Psoas muscle (tissue), 7 donors: ENCODE measurements at regions not wholly inside any gene's neighbourhood (a gene's known extent, or its start where the extent isn't known, plus 50 kb on each side); places are given as distances from the start of the nearest gene placed in this dataset.

Source experiments
- ATAC-seq, 4 donors: fragments of 200-7000 bp; cut with Tn5 transposase; one replicate each; pipeline ENCODE4 v1.9.1; 2020; ENCODE audit warnings: moderate library complexity in 3 of 4, mild to moderate bottlenecking in 2 of 4
- DNase-seq, 2 donors: peaks; one replicate each; pipeline ENCODE4 v3.0.0-alpha.2; 2020
- H3K27ac ChIP-seq: fragments of 200-600 bp; one replicate; pipeline ENCODE4 v1.8.0; 2022
- H3K27me3 ChIP-seq, 3 donors: fragments of 200-600 bp in 1 of 3; one replicate each; pipeline versions ENCODE4 v1.6.1 to v1.8.0; 2013 to 2022; ENCODE audit warnings: low read length in 2 of 3, mild to moderate bottlenecking in 2 of 3, moderate library complexity in 1 of 3; ENCODE audit not compliant: insufficient read depth in 3 of 3
- H3K36me3 ChIP-seq, 2 donors: fragments of 200-600 bp in 1 of 2; one replicate each; pipeline versions ENCODE4 v1.6.1 to v1.8.0; 2013 to 2022; ENCODE audit warnings: low read depth in 1 of 2, mild to moderate bottlenecking in 1 of 2, moderate library complexity in 1 of 2; ENCODE audit not compliant: insufficient read depth in 1 of 2
- H3K4me1 ChIP-seq: fragments of 200-600 bp; one replicate; pipeline ENCODE4 v1.8.0; 2022
- H3K4me3 ChIP-seq: fragments of 200-600 bp; one replicate; pipeline ENCODE4 v1.8.0; 2022; ENCODE audit warnings: mild to moderate bottlenecking
- H3K9me3 ChIP-seq: fragments of 200-600 bp; one replicate; pipeline ENCODE4 v1.8.0; 2022
- WGBS, 3 donors: extraction: QIAGEN DNeasy Blood & Tissue Kit; methylation state at CpG; one replicate each; pipeline versions ENCODE4 v1.1.6 to v1.1.7; 2013; 5-methylcytosine and 5-hydroxymethylcytosine counted together
- intact Hi-C, 2 donors: fragments of 100-400 bp; cut with DNase I; formaldehyde crosslinking; loops; one replicate each; pipeline versions ENCODE4 v1.11.0 to v1.14.2; 2022
- TF ChIP-seq, protein P1 (sequence below): fragments of 200-600 bp; IDR thresholded peaks from one replicate; pipeline ENCODE4 v1.8.0; 2022; ENCODE audit warnings: antibody characterized with exemption
- donor health status: healthy with polysubstance abuse.
- donor health status: DM: no; HTN: no; CAD: no; lungs with moderate emphysema.
- donor health status: Bipolar disorder and iron deficiency.
- donor health status: healthy.
- donor health status: DM: yes; HTN: yes; CAD: no.
- donor health status: DM: no; HTN: no; CAD: no.
- donor health status: DM: yes; HTN: yes; CAD: no.

DNA sequence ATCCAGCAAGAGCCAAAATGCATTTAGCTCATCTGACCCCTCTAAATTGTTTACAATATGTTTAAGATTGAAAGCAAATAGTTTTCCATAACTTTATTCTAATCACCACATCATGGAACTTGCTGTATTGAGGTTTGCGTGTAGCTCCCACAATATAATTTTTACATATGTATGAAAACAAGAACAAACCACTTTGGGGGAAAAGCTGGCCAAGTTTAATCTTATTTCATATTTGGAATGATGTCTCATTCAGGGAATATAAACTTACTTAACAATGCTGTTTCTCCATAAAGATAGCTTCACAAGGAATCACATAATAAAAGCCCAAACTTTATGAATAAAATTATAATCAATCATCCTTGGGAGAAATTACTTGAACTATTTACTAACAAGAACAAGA lies 194.6 kb upstream of the PCSK5 start:
- Histone ChIP-seq H3K27ac (no peak overlapping the region), H3K4me3 (no peak overlapping the region), H3K9me3 (no peaks in the 10 kb centered on the region), H3K4me1 (no peaks in the 10 kb centered on the region), H3K27me3 (no peaks in the 10 kb centered on the region), H3K36me3 (no peaks in the 10 kb centered on the region)
- DNase-seq (no peak), ATAC-seq (no peak)
- TF ChIP-seq, protein P1, sequence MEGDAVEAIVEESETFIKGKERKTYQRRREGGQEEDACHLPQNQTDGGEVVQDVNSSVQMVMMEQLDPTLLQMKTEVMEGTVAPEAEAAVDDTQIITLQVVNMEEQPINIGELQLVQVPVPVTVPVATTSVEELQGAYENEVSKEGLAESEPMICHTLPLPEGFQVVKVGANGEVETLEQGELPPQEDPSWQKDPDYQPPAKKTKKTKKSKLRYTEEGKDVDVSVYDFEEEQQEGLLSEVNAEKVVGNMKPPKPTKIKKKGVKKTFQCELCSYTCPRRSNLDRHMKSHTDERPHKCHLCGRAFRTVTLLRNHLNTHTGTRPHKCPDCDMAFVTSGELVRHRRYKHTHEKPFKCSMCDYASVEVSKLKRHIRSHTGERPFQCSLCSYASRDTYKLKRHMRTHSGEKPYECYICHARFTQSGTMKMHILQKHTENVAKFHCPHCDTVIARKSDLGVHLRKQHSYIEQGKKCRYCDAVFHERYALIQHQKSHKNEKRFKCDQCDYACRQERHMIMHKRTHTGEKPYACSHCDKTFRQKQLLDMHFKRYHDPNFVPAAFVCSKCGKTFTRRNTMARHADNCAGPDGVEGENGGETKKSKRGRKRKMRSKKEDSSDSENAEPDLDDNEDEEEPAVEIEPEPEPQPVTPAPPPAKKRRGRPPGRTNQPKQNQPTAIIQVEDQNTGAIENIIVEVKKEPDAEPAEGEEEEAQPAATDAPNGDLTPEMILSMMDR: no peak
- intact Hi-C loops: no loop called here
- 0% methylated on average over 1 of the region's 1 CpG for WGBS, 3 donors

DNA sequence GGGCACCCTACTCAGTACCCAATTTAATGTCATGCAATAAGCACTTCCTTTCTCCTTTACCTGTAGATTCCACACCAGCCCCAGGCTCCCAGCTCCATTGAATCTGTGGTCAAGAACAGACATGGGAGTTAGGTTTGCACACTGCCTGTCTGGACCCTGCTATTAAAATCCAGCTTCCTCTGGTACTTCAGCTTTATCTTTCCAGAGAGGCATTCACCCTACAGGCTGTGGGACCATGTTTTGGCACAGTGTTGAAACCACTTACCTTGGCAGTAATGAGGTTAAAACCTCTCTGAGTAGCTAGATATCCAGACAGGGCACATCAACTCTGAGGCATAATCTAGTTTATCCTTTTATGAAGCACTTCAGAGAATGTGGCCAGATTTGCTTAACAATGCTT lies 191.5 kb upstream of the PCSK5 start:
- no peak overlapping the region for H3K27ac ChIP-seq
- DNase-seq: no peak
- TF ChIP-seq, protein P1: no peak
- no peak for ATAC-seq
- no peaks in the 10 kb centered on the region for H3K36me3 ChIP-seq
- H3K9me3 ChIP-seq: no peaks in the 10 kb centered on the region
- intact Hi-C loops: no loop called here
- no peaks in the 10 kb centered on the region for H3K4me1 ChIP-seq
- H3K4me3 ChIP-seq: no peak overlapping the region
- H3K27me3 ChIP-seq: no peaks in the 10 kb centered on the region

DNA sequence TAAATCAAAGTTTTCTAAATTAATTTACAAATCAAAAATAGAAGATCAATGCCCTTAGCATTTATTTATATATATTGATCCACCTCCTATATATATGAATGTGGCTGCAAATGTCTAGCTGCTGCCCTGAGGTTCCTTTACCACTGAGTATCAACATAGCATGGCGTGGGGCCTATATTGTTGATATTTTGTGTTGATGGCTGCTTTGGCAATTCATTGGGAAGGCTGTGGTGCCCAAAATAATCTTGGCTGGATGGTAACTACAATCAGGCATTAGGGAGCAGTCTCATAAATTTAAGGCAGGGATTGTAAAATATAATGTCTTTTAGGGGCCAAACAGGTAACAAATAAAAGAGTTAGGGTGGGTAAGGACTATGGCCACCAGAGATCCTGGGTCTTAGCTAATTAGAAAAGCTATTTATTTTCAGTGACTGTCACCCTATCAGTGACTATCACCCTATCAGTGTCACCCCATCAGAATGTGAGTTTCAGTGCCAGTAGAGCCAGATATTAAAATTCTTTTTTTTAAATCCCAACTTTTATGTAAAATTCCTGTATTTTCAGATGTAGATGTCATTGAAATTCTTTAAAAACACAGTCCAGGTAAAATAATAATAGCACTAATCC lies 190.7 kb upstream of the PCSK5 start:
- Histone ChIP-seq H3K9me3 (no peaks in the 10 kb centered on the region), H3K36me3 (no peaks in the 10 kb centered on the region), H3K4me3 (no peak overlapping the region), H3K4me1 (no peaks in the 10 kb centered on the region), H3K27me3 (no peaks in the 10 kb centered on the region), H3K27ac (no peak overlapping the region)
- TF ChIP-seq, protein P1: no peak
- intact Hi-C loops: no loop called here
- ATAC-seq (no peak), DNase-seq (no peak)
- 81 to 97% (median 90%) methylated on average over 1 of the region's 1 CpG for WGBS, 3 donors

DNA sequence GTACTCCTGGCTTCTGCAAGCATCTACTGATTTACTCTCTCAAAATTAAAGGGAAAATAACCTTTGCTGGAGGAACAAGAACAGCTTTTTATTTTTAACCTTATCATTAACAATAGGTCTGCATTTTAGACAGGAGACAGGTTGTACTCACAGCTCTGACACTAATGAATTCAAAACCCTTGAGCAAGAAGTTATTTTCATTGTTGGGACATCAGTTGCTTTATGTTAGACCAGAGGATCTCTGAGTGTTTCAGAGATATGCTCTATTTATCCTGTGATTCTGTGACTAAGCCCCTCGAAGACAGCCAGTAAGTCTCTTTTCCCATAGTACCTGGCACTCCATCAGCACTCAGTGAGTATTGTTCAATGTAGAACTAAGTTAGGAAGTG lies 190.2 kb upstream of the PCSK5 start:
- Histone ChIP-seq H3K27me3 (no peaks in the 10 kb centered on the region), H3K27ac (no peak overlapping the region)
- DNase-seq: no peak

More for the DNA sequence above, 190.2 kb upstream of the PCSK5 start:
- TF ChIP-seq, protein P1: no peak
- H3K9me3 ChIP-seq: no peaks in the 10 kb centered on the region
- ATAC-seq: no peak
- H3K36me3 ChIP-seq: no peaks in the 10 kb centered on the region
- H3K4me3 ChIP-seq: no peak overlapping the region
- intact Hi-C loops: no loop called here
- H3K4me1 ChIP-seq: no peaks in the 10 kb centered on the region
- 57 to 67% (median 65%) methylated on average over 1 of the region's 1 CpG for WGBS, 3 donors
